ENCODE measurements at regions not wholly inside any gene's neighbourhood (a gene's known extent, or its start where the extent isn't known, plus 50 kb on each side); places are given as distances from the start of the nearest gene placed in this dataset.

GRCh38 chr5:56328753-56329560, 95.8 kb upstream of the ANKRD55 start (continued):
- TF ChIP-seq TEAD3 (CRISPR knock-in tag; optimal IDR thresholded peaks at IDR 0.05; ENCODE audit: borderline replicate concordance) (peak; percentile 23), EHMT2 (IDR thresholded peaks at IDR 0.05; ENCODE audit: borderline replicate concordance, low read depth, low read length) (no peak), FOSL2 (CRISPR knock-in tag; IDR thresholded peaks at IDR 0.05) (peak; percentile 74), CBFB (CRISPR knock-in tag; IDR thresholded peaks at IDR 0.05) (peak; percentile 79; the same call in 1 of the 2 replicates), TCF7L2 (IDR thresholded peaks at IDR 0.05; ENCODE audit: low read depth, low read length) (peak; percentile 78), SNAPC5 (CRISPR knock-in tag; IDR thresholded peaks at IDR 0.05; ENCODE audit: borderline replicate concordance) (no peak), CREM (IDR thresholded peaks at IDR 0.05) (peak; percentile 55; the same call in 1 of the 2 replicates), CREM (CRISPR knock-in tag; IDR thresholded peaks at IDR 0.05) (no peak), FLYWCH1 (CRISPR knock-in tag; IDR thresholded peaks at IDR 0.05) (no peak)
- TF ChIP-seq, protein P1, sequence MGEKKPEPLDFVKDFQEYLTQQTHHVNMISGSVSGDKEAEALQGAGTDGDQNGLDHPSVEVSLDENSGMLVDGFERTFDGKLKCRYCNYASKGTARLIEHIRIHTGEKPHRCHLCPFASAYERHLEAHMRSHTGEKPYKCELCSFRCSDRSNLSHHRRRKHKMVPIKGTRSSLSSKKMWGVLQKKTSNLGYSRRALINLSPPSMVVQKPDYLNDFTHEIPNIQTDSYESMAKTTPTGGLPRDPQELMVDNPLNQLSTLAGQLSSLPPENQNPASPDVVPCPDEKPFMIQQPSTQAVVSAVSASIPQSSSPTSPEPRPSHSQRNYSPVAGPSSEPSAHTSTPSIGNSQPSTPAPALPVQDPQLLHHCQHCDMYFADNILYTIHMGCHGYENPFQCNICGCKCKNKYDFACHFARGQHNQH (CRISPR knock-in tag; IDR thresholded peaks at IDR 0.05): no peak
- TF ChIP-seq, protein P2, sequence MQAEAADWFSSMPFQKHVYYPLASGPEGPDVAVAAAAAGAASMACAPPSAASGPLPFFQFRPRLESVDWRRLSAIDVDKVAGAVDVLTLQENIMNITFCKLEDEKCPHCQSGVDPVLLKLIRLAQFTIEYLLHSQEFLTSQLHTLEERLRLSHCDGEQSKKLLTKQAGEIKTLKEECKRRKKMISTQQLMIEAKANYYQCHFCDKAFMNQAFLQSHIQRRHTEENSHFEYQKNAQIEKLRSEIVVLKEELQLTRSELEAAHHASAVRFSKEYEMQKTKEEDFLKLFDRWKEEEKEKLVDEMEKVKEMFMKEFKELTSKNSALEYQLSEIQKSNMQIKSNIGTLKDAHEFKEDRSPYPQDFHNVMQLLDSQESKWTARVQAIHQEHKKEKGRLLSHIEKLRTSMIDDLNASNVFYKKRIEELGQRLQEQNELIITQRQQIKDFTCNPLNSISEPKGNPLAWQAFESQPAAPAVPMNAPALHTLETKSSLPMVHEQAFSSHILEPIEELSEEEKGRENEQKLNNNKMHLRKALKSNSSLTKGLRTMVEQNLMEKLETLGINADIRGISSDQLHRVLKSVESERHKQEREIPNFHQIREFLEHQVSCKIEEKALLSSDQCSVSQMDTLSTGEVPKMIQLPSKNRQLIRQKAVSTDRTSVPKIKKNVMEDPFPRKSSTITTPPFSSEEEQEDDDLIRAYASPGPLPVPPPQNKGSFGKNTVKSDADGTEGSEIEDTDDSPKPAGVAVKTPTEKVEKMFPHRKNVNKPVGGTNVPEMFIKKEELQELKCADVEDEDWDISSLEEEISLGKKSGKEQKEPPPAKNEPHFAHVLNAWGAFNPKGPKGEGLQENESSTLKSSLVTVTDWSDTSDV (CRISPR knock-in tag; IDR thresholded peaks at IDR 0.05): no peak

Data from HepG2 (cell line).